Suppressor macrophage treated with lipopolysaccharide for 4 hours (primary cell): ENCODE measurements at regions not wholly inside any gene's neighbourhood (a gene's known extent, or its start where the extent isn't known, plus 50 kb on each side); places are given as distances from the start of the nearest gene placed in this dataset.

Experiments used
- DNase-seq: peaks from one replicate; pipeline ENCODE4 v3.0.0-alpha.2; 2020

- DNase-seq = no peak
Observed at GRCh38 chr9:74281674-74282073, 215.5 kb upstream of the RORB start.

DNA sequence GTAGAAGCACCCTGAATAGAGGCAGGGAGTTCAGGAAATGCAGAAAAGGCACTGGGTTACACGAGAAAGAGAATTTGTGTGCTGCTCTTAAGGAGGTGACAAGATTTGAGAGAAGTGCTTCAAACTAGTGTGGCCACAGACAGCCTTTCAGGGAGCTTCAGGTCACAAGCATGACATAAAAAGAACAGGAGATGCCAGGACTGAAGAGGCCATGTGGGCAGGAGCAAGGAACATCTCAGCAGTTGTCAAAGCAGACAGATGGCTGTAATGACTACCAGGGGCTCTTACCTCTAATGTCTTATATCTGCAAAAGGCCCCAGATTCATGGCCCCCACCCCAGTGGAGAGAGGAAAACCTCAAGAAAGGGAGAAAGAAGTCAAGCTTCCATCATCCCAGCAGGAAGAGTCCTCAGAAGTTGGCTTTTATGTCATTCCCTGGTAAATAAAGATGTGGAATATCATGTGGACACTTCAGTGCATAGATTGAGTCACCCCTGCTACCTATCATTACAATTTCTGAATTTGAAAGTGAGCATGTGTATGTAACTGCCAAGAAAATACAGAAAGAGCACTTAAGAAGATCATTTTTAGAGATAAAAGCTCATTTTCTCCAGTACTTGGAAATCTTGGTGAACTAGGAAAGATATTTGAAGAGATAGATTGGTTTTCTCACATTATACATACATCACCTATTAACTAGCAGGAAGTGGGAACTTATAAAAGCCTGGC, 214.4 kb upstream of the RORB start:
- DNase-seq = no peak

GRCh38 chr9:74284581-74285450, 212.3 kb upstream of the RORB start:
- DNase-seq = no peak

DNA sequence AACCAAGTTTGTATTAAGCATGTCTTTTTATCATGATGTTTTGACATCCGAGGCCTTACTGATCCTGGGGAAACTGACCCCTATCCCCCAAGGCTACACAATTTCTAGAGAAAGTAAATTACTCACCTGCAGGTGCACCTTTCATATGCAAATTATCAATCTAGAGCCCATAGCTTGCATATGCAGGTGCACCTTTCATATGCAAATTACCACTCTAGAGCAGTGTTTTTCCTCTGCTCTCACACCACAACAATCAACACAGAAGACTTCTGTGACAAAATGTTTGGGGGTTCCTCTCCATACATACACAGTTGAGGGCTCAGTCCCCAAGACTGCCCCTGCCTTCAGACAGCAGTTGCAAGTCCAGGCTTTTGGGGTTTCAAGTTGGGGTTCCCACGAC, 203.7 kb upstream of the RORB start:
- DNase-seq = no peak

DNA sequence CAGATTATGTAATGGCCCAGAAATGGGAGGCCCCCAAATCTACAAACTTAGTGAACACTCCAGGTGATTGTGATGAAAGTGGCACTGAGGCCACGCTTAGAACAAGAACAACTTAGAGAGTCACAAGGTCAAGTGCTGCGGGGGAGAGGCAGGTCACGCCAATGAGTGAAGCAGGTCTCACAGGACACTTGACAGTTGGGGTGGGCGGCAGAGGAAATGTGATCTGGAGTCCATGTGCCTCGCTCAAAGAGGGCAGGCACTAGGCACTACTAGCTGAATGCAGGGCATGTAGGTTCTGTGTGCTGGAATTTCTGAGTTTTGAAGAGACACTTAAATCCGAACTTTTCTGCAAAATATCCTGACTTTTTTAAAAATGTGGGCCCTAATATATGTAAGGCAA, 193.2 kb upstream of the RORB start:
- DNase-seq = no peak

DNA sequence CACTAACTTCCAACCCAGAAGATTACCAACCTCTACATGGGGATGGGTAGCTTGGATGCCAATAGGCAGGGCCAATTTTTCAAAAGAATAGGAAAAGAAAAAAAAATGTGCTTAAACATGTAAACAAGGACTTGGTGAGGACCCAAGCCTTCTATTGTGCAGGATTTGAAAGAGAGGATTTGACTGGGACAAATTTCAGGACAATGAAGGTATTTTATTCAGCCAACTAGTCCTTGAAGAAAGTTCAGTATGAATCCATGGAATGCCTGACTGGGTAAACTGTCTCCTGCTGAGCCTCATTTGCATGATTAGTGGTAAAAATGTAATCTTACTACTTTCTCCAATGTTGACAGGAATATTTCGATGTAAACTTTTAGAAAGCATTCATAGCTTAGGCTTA, 192.5 kb upstream of the RORB start:
- DNase-seq = no peak

DNA sequence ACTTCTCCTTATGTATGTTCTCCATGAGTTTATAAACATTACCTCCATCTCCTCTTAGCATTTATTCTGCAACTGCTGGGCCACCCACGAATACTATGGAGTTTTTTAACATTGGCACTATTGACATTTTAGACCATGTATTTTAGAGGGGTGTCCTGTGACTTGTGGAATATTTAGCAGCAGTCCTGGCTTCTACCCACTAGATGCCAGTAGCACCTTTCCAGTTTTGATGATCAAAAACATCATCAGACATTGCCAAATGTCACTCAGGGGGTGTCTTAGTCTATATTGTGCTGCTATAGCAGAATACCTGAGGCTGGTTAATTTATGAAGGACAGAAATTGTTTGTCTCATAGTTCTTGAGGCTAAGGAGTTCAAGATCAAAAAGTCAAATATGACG, 187.5 kb upstream of the RORB start:
- no peak for DNase-seq

- DNase-seq = no peak
Observed at GRCh38 chr9:74317235-74317634, 179.9 kb upstream of the RORB start.

DNA sequence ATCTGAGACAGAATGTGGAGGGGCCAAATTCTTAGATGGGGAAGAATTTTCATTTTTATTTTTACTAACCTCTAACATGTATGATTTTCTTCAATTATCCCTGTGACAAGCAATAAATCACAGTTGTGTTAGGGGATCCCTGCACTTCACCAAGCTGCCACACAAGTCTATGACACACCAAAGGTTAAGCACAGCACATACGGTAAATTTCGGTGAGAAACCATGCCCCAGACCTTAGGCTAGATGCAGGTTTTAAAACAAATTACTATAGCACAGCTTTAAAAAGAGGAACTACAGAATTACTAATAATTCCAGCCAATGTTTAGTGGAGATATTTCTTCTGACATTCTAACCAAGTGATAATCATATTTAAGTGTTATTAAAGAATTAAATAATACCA, 175.7 kb upstream of the RORB start:
- DNase-seq = no peak

GRCh38 chr9:74322661-74323314, 174.3 kb upstream of the RORB start:
- DNase-seq = no peak

DNA sequence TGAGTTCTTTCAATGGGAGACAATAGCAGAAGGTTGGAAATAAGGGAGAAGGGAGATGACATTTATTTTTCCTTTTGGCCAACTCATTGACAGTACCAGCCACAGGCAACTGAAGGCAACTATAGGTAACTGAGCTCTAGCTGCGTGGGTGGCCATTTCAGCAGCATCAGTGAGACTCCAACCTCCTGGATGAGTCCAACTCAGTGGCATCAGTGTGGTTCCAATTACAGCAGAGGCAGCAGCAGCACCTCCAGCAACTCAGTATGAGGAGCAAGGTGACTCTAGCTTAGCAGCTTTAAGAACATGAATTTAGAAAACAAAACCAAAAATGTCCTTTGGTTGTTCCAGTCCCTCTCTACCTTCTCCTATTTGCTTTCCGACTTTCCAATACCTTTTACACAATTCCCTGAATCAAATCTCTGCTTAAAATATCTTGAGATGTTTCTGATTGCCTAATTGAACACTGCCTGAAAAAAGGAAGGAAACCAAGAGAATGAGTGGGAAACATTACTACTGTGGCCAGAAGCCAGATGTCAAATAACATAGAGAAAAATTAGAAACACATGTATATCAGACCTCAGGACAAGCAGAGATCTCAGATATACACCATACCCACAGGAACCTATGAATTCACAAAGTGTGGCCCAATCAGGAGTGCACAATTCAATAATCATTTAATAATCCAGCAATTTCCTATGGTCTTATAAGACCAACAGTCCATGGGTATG, 166.5 kb upstream of the RORB start:
- no peak for DNase-seq

GRCh38 chr9:74331607-74332006, 165.5 kb upstream of the RORB start:
- DNase-seq = no peak

GRCh38 chr9:74333384-74334032, 163.6 kb upstream of the RORB start:
- DNase-seq = no peak

GRCh38 chr9:74334271-74334670, 162.9 kb upstream of the RORB start:
- no peak for DNase-seq

DNA sequence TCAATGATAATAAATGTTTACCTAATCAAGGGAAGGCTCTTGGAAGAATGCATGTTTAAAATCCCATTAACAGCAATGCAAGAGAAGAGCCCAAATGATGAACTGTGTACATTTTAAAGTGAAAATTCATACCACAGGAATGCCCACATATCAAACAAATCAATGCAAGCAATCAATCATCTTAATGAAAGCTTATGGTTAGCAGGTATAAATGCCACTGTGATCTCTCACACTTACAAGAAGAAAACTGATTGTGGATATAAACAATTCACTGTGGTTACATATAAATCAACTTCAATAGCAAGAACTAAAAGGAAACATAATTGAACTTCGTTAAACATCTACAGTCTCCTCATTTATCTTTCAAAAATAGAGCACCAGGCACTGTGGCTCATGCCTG, 161.0 kb upstream of the RORB start:
- no peak for DNase-seq

- no peak for DNase-seq
Observed at GRCh38 chr9:74348777-74349176, 148.4 kb upstream of the RORB start.

- DNase-seq = no peak
Observed at GRCh38 chr9:74355107-74355506, 142.0 kb upstream of the RORB start.

DNA sequence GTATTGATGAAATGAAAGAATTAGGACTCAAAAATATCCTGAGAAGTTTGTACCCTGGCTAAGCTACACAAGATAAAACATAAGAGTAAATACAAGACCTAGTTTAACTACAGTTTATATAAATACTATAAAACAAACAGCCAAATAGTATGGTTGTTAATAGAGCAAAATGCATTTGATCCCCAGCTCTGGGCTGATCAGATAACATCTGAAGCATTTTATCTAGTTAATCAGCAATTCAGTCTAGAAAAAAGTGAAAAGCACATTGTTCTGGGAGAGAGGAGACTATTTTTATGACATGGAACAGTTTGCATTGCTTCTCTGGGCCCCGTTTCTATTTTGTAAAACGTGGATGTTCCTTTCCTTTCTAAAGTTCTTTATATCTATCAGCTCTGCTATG, 139.6 kb upstream of the RORB start:
- no peak for DNase-seq

- DNase-seq = no peak
Observed at GRCh38 chr9:74358959-74359358, 138.2 kb upstream of the RORB start.

- DNase-seq = no peak
Observed at GRCh38 chr9:74361508-74361907, 135.6 kb upstream of the RORB start.

DNA sequence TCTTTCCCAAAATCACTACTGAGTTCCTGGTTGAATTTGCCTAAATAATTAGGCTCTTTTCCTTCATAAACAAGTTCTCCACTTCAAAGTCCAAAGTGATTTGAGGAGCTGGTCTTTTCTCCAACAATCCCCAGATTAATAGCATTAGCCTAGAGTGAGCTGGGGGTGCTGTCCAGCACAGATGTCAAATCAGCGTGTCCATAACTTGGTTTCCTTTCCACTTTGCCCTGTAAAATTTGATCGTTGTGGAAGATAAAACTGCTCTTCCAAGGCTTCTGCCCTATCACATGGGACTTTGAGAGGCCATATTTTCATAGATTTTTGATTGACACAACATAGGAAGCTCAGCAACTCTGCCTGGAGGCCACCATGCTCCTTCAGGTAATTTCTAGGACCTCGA, 134.7 kb upstream of the RORB start:
- no peak for DNase-seq

DNA sequence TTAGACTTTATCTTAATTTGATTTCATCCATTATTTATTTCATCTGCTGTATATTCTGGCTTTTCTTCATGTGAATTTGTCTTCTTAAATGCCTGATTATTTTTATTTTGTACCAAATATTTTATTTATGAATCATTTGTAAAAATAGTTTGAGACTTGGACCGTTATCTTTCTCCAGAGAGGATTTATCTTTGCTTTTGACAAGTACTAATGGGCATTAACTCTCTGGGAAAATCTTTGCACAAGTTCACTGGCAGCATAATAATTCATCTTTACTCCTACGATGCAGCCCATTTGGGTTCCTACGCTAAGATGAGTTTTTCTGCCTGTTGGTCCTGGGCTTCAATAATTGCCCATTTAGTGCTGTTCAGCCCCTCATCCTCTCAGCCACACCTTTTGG, 131.0 kb upstream of the RORB start:
- no peak for DNase-seq

GRCh38 chr9:74369844-74370243, 127.3 kb upstream of the RORB start:
- DNase-seq = no peak
